K562 (cell line): ENCODE measurements at regions not wholly inside any gene's neighbourhood (a gene's known extent, or its start where the extent isn't known, plus 50 kb on each side); places are given as distances from the start of the nearest gene placed in this dataset.

Source experiments
- BRD4 ChIP-seq: fragments of 200-600 bp; sonication (generic); IDR thresholded peaks from 2 replicates; pipeline ENCODE4 v1.6.1; 2017; ENCODE audit warnings: inconsistent platforms
- ETV1 ChIP-seq: fragments of 450-650 bp; conservative IDR thresholded peaks from 2 replicates; pipeline ENCODE4 v1.6.1; 2016; ENCODE audit warnings: missing genetic modification characterization, control low read depth, low read depth, missing compliant biosample characterization
- FOSL1 ChIP-seq: fragments of 200-800 bp; sonication (Bioruptor generic); conservative IDR thresholded peaks from 2 replicates; pipeline ENCODE4 v1.6.1; 2016; ENCODE audit warnings: missing genetic modification characterization, missing compliant biosample characterization
- NFXL1 ChIP-seq: fragments of 450-650 bp; formaldehyde crosslinking; IDR thresholded peaks from 2 replicates; pipeline ENCODE4 v1.4.0; 2021; ENCODE audit warnings: mild to moderate bottlenecking
- PCBP2 ChIP-seq: fragments of 200-400 bp; formaldehyde crosslinking; IDR thresholded peaks from 2 replicates; pipeline ENCODE4 v1.6.1; 2018; ENCODE audit warnings: low read length, low read depth, mild to moderate bottlenecking, moderate library complexity; ENCODE audit not compliant: poor library complexity, severe bottlenecking
- TBP ChIP-seq: optimal IDR thresholded peaks from 2 replicates; pipeline ENCODE3; 2011; ENCODE audit warnings: low read depth, low read length, improper control_type of control experiment
- ZNF41 ChIP-seq: fragments of 250-450 bp; sonication (Bioruptor Pico); conservative IDR thresholded peaks from 2 replicates; pipeline ENCODE4 v1.4.0; 2020; ENCODE audit warnings: mild to moderate bottlenecking
- TF ChIP-seq, protein P1 (sequence below), 2 experiments: fragments of 450-650 bp; IDR thresholded peaks; 2 replicates each; pipeline ENCODE4 v1.6.1; 2016; ENCODE audit warnings: mild to moderate bottlenecking in 2 of 2, borderline replicate concordance in 1 of 2, low read depth in 1 of 2, moderate library complexity in 1 of 2
- TF ChIP-seq, protein P2 (sequence below), 2 experiments: fragments of 150-350 bp in 1 of 2; IDR thresholded peaks; 2 replicates each; pipeline ENCODE4 v1.6.1; 2012 to 2016; ENCODE audit warnings: low read depth in 2 of 2, low read length in 2 of 2, mild to moderate bottlenecking in 1 of 2, moderate library complexity in 1 of 2
- TF ChIP-seq, protein P3 (sequence below): fragments of 450-650 bp; IDR thresholded peaks from 2 replicates; pipeline ENCODE4 v1.6.1; 2017; ENCODE audit warnings: antibody characterized with exemption, mild to moderate bottlenecking

DNA sequence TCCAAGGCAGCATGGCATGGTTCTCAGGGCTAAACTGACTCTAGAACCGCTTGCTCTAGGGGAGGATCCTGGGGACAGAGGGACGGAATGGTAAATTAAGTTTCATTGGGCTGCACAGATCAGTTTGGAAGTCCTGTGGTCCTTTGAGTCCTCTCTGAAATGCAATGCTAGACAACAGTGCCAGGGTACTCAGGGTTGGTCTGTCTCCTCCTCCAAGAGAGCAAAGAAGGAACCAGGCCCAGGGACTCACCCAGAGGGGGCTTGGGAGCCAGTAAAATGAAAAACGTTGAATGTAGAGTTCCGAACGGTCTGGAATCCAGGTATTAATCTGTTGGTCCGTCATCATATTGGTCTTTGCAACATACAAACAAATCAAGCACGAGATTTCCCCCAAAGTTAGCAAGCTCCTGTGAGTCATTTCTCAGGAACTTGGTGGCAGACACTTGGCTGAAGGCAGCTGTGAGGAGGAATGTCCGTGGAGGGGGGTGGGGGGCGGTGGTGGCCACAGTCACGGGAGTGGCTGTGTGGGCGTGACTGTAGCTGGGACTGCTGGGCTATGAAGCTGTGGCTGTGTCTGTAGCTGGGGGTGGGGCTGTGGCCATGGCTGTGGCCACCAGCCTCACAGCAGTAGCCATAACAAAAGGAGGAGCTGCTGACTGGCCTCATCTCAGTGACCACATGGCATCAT, 361.0 kb downstream of the SHQ1 start (continued):
- TF ChIP-seq, protein P1, sequence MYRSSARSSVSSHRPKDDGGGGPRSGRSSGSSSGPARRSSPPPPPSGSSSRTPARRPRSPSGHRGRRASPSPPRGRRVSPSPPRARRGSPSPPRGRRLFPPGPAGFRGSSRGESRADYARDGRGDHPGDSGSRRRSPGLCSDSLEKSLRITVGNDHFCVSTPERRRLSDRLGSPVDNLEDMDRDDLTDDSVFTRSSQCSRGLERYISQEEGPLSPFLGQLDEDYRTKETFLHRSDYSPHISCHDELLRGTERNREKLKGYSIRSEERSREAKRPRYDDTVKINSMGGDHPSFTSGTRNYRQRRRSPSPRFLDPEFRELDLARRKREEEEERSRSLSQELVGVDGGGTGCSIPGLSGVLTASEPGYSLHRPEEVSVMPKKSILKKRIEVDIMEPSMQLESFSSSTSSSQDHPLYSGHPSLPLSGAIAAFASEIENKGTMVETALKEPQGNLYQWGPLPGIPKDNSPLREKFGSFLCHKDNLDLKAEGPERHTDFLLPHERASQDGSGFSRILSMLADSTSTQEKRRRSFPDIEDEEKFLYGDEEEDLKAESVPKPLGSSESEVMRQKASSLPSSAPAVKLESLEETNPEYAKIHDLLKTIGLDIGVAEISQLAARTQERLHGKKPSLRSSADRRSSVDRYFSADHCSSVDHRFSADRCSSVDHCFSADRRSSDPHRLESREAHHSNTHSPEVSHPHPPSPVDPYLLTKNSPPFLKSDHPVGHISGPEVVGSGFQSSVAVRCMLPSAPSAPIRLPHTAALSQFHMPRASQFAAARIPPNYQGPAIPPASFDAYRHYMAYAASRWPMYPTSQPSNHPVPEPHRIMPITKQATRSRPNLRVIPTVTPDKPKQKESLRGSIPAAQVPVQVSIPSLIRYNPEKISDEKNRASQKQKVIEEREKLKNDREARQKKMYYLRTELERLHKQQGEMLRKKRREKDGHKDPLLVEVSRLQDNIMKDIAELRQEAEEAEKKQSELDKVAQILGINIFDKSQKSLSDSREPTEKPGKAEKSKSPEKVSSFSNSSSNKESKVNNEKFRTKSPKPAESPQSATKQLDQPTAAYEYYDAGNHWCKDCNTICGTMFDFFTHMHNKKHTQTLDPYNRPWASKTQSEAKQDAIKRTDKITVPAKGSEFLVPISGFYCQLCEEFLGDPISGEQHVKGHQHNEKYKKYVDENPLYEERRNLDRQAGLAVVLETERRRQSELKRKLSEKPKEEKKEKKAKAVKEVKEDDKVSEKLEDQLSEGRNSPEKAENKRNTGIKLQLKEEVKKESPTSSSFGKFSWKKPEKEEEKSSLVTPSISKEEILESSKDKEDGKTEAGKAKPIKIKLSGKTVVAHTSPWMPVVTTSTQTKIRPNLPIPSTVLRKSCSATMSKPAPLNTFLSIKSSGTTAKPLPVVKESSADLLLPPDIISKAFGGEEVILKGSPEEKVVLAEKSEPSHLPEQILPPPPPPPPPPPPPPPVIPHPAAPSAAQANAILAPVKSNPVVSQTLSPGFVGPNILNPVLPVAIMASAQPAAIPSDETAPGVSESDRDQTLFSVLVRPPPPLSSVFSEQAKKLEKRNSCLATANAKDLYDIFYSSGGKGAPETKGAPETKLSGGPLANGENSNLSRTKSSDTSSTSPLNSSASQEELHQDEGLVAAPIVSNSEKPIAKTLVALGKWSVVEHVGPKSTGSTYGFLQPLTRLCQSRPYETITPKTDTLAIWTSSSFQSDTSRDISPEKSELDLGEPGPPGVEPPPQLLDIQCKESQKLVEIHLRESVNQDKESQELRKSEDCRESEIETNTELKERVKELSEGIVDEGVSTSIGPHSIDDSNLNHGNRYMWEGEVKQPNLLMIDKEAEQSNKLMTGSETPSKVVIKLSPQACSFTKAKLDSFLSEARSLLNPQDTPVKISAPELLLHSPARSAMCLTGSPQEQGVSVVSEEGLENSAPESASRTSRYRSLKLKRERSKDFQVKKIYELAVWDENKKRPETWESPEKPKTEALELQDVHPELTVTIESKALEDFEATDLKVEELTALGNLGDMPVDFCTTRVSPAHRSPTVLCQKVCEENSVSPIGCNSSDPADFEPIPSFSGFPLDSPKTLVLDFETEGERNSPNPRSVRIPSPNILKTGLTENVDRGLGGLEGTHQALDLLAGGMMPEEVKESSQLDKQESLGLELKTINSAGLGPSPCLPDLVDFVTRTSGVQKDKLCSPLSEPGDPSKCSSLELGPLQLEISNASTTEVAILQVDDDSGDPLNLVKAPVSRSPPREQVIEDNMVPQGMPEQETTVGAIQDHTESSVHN (IDR thresholded peaks at IDR 0.05; ENCODE audit: borderline replicate concordance in 1 of 2, low read depth in 1 of 2) = peak in 1 of 2 experiments; percentile 82; a peak in 2 of 4 replicates
- no peak for TF ChIP-seq ETV1 (tag)
- TF ChIP-seq NFXL1 = no peak
- TF ChIP-seq ZNF41 (CRISPR knock-in tag) = no peak
- no peak for TF ChIP-seq TBP
- TF ChIP-seq, protein P2, sequence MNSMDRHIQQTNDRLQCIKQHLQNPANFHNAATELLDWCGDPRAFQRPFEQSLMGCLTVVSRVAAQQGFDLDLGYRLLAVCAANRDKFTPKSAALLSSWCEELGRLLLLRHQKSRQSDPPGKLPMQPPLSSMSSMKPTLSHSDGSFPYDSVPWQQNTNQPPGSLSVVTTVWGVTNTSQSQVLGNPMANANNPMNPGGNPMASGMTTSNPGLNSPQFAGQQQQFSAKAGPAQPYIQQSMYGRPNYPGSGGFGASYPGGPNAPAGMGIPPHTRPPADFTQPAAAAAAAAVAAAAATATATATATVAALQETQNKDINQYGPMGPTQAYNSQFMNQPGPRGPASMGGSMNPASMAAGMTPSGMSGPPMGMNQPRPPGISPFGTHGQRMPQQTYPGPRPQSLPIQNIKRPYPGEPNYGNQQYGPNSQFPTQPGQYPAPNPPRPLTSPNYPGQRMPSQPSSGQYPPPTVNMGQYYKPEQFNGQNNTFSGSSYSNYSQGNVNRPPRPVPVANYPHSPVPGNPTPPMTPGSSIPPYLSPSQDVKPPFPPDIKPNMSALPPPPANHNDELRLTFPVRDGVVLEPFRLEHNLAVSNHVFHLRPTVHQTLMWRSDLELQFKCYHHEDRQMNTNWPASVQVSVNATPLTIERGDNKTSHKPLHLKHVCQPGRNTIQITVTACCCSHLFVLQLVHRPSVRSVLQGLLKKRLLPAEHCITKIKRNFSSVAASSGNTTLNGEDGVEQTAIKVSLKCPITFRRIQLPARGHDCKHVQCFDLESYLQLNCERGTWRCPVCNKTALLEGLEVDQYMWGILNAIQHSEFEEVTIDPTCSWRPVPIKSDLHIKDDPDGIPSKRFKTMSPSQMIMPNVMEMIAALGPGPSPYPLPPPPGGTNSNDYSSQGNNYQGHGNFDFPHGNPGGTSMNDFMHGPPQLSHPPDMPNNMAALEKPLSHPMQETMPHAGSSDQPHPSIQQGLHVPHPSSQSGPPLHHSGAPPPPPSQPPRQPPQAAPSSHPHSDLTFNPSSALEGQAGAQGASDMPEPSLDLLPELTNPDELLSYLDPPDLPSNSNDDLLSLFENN (IDR thresholded peaks at IDR 0.05; ENCODE audit: low read depth in 2 of 2, low read length in 2 of 2) = no peak
- TF ChIP-seq FOSL1 (tag) = peak; percentile 88
- no peak for TF ChIP-seq PCBP2
- TF ChIP-seq BRD4 = no peak
- TF ChIP-seq, protein P3, sequence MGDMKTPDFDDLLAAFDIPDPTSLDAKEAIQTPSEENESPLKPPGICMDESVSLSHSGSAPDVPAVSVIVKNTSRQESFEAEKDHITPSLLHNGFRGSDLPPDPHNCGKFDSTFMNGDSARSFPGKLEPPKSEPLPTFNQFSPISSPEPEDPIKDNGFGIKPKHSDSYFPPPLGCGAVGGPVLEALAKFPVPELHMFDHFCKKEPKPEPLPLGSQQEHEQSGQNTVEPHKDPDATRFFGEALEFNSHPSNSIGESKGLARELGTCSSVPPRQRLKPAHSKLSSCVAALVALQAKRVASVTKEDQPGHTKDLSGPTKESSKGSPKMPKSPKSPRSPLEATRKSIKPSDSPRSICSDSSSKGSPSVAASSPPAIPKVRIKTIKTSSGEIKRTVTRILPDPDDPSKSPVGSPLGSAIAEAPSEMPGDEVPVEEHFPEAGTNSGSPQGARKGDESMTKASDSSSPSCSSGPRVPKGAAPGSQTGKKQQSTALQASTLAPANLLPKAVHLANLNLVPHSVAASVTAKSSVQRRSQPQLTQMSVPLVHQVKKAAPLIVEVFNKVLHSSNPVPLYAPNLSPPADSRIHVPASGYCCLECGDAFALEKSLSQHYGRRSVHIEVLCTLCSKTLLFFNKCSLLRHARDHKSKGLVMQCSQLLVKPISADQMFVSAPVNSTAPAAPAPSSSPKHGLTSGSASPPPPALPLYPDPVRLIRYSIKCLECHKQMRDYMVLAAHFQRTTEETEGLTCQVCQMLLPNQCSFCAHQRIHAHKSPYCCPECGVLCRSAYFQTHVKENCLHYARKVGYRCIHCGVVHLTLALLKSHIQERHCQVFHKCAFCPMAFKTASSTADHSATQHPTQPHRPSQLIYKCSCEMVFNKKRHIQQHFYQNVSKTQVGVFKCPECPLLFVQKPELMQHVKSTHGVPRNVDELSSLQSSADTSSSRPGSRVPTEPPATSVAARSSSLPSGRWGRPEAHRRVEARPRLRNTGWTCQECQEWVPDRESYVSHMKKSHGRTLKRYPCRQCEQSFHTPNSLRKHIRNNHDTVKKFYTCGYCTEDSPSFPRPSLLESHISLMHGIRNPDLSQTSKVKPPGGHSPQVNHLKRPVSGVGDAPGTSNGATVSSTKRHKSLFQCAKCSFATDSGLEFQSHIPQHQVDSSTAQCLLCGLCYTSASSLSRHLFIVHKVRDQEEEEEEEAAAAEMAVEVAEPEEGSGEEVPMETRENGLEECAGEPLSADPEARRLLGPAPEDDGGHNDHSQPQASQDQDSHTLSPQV = 0 out of 2 replicates have a peak, but pooled peaks have one; percentile 43
